ENCODE measurements at regions not wholly inside any gene's neighbourhood (a gene's known extent, or its start where the extent isn't known, plus 50 kb on each side); places are given as distances from the start of the nearest gene placed in this dataset.

GRCh38 chr2:155250800-155251199 is 552.3 kb downstream of the KCNJ3 start:
- TF ChIP-seq POLR2AphosphoS5 (IDR thresholded peaks at IDR 0.05) (no peak), EP300 (IDR thresholded peaks at IDR 0.05; ENCODE audit: low read depth) (no peak), POLR2A (IDR thresholded peaks at IDR 0.05) (no peak), CTCF (IDR thresholded peaks at IDR 0.05) (no peak)
- Histone ChIP-seq H3K9me3 (no peaks in the 10 kb centered on the region), H3K27me3 (no peaks in the 10 kb centered on the region), H3K4me3 (no peak overlapping the region), H3K36me3 (no peaks in the 10 kb centered on the region), H3K4me1 (no peaks in the 10 kb centered on the region), H3K27ac (no peak overlapping the region)
- no peak for DNase-seq
- intact Hi-C loops (cut with DNase I; ENCODE audit: low total_unique reads) (no loop called here), in situ Hi-C loops (cut with MboI; ENCODE audit: low pct_ligation_motif_present in 1 of 4, low pct_unique_long_range_greater_than_20kb in 1 of 4, low sequenced_read_pairs in 3 of 4) (no loop called here)
- 24 to 26% methylated on average over 2 of the region's 2 CpGs for WGBS, 2 donors (ENCODE audit: low coverage in 1 of 2)

- DNase-seq = no peak
These were observed 541.7 kb downstream of the KCNJ3 start for GRCh38 chr2:155240176-155240575.

GRCh38 chr2:155235710-155236109 is 537.2 kb downstream of the KCNJ3 start:
- in situ Hi-C loops (cut with MboI; ENCODE audit: low pct_ligation_motif_present in 1 of 4, low pct_unique_long_range_greater_than_20kb in 1 of 4, low sequenced_read_pairs in 3 of 4) = no loop called here
- Histone ChIP-seq H3K9me3 (no peaks in the 10 kb centered on the region), H3K36me3 (no peaks in the 10 kb centered on the region), H3K4me1 (no peaks in the 10 kb centered on the region), H3K27ac (no peak overlapping the region), H3K4me3 (no peak overlapping the region), H3K27me3 (no peaks in the 10 kb centered on the region)
- intact Hi-C loops (cut with DNase I; ENCODE audit: low total_unique reads) = no loop called here
- 65 to 79% methylated on average over 2 of the region's 2 CpGs for WGBS, 2 donors (ENCODE audit: low coverage in 1 of 2)
- DNase-seq = no peak
- TF ChIP-seq POLR2A (IDR thresholded peaks at IDR 0.05) (no peak), POLR2AphosphoS5 (IDR thresholded peaks at IDR 0.05) (no peak), EP300 (IDR thresholded peaks at IDR 0.05; ENCODE audit: low read depth) (no peak)

More at GRCh38 chr2:155240176-155240575, 541.7 kb downstream of the KCNJ3 start:
- TF ChIP-seq POLR2AphosphoS5 (IDR thresholded peaks at IDR 0.05) = no peak
- no peak for TF ChIP-seq POLR2A (IDR thresholded peaks at IDR 0.05)
- TF ChIP-seq EP300 (IDR thresholded peaks at IDR 0.05; ENCODE audit: low read depth) = no peak
- no peak for TF ChIP-seq CTCF (IDR thresholded peaks at IDR 0.05)
- Histone ChIP-seq H3K4me1 (no peaks in the 10 kb centered on the region), H3K9me3 (no peaks in the 10 kb centered on the region), H3K27me3 (no peaks in the 10 kb centered on the region), H3K4me3 (no peak overlapping the region), H3K36me3 (no peaks in the 10 kb centered on the region), H3K27ac (no peak overlapping the region)
- 59 to 69% methylated on average over 4 of the region's 4 CpGs for WGBS, 2 donors (ENCODE audit: low coverage in 1 of 2)
- intact Hi-C loops (cut with DNase I; ENCODE audit: low total_unique reads) = no loop called here
- in situ Hi-C loops (cut with MboI; ENCODE audit: low pct_ligation_motif_present in 1 of 4, low pct_unique_long_range_greater_than_20kb in 1 of 4, low sequenced_read_pairs in 3 of 4) = no loop called here

GRCh38 chr2:155223781-155224406 is 525.4 kb downstream of the KCNJ3 start:
- in situ Hi-C loops (cut with MboI; ENCODE audit: low pct_ligation_motif_present in 1 of 4, low pct_unique_long_range_greater_than_20kb in 1 of 4, low sequenced_read_pairs in 3 of 4) = no loop called here
- 51 to 56% methylated on average over 5 of the region's 5 CpGs for WGBS, 2 donors (ENCODE audit: low coverage in 1 of 2)
- Histone ChIP-seq H3K27ac (no peak overlapping the region), H3K9me3 (no peaks in the 10 kb centered on the region), H3K4me1 (no peaks in the 10 kb centered on the region), H3K27me3 (no peaks in the 10 kb centered on the region), H3K36me3 (no peaks in the 10 kb centered on the region), H3K4me3 (no peak overlapping the region)
- intact Hi-C loops (cut with DNase I; ENCODE audit: low total_unique reads) = no loop called here
- peak in 1 of 5 experiments; percentile 12 for TF ChIP-seq CTCF (IDR thresholded peaks at IDR 0.05)
- TF ChIP-seq EP300 (IDR thresholded peaks at IDR 0.05; ENCODE audit: low read depth) = no peak
- no peak for DNase-seq

GRCh38 chr2:155218945-155219344 is 520.5 kb downstream of the KCNJ3 start:
- Histone ChIP-seq H3K4me3 (no peak overlapping the region), H3K9me3 (no peaks in the 10 kb centered on the region), H3K4me1 (no peaks in the 10 kb centered on the region), H3K27me3 (no peaks in the 10 kb centered on the region), H3K27ac (no peak overlapping the region), H3K36me3 (no peaks in the 10 kb centered on the region)
- no peak for TF ChIP-seq EP300 (IDR thresholded peaks at IDR 0.05; ENCODE audit: low read depth)
- TF ChIP-seq POLR2A (IDR thresholded peaks at IDR 0.05) = no peak
- TF ChIP-seq CTCF (IDR thresholded peaks at IDR 0.05) = no peak
- TF ChIP-seq POLR2AphosphoS5 (IDR thresholded peaks at IDR 0.05) = no peak
- DNase-seq = no peak
- in situ Hi-C loops (cut with MboI; ENCODE audit: low pct_ligation_motif_present in 1 of 4, low pct_unique_long_range_greater_than_20kb in 1 of 4, low sequenced_read_pairs in 3 of 4) = no loop called here
- intact Hi-C loops (cut with DNase I; ENCODE audit: low total_unique reads) = no loop called here
